IgD-negative memory B cell (primary cell): ENCODE measurements at regions not wholly inside any gene's neighbourhood (a gene's known extent, or its start where the extent isn't known, plus 50 kb on each side); places are given as distances from the start of the nearest gene placed in this dataset.

Experiments used
- H3K27ac Mint-ChIP-seq, 3 donors: one replicate each; pipeline ENCODE4 v1.8.0; 2020 to 2022; ENCODE audit warnings: mild to moderate bottlenecking in 3 of 3, mixed read lengths in 3 of 3, moderate library complexity in 1 of 3
- H3K27me3 Mint-ChIP-seq: one replicate; pipeline ENCODE4 v1.8.0; 2021; ENCODE audit warnings: mixed read lengths
- H3K36me3 Mint-ChIP-seq: one replicate; pipeline ENCODE4 v1.8.0; 2020; ENCODE audit warnings: mild to moderate bottlenecking, mixed read lengths
- H3K4me1 Mint-ChIP-seq, 3 donors: one replicate each; pipeline ENCODE4 v1.8.0; 2020 to 2022; ENCODE audit warnings: mixed read lengths in 3 of 3, mild to moderate bottlenecking in 1 of 3
- H3K4me3 Mint-ChIP-seq, 4 donors: one replicate each; pipeline ENCODE4 v1.8.0; 2020 to 2022; ENCODE audit warnings: mild to moderate bottlenecking in 4 of 4, mixed read lengths in 4 of 4, moderate library complexity in 3 of 4
- H3K9me3 Mint-ChIP-seq, 3 donors: one replicate each; pipeline ENCODE4 v1.8.0; 2020 to 2021; ENCODE audit warnings: mixed read lengths in 3 of 3, mild to moderate bottlenecking in 1 of 3

DNA sequence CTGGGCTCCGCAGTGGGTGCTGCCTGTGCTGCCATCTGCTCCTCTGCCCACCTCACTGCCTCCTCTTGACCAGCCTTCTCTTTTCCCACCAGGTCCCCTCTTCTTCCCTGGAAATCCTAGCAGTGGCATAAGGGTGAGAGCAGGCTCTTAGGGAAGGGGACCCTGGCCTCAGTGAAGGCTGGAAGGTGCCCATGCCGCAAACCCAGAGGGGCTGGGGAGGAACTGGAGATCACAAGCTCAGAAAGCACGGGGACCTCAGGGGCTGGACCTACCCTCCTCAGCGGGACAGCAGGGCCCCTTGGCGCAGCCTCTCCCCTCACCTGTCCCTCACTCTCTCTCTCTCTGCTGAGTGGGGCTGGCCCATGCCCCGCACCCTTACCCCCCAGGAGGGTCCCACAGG lies 144.4 kb upstream of the IRX2 start:
- Mint-ChIP-seq H3K4me3 (no peak overlapping the region), H3K27me3 (no peaks in the 10 kb centered on the region), H3K36me3 (no peaks in the 10 kb centered on the region), H3K4me1 (no peaks in the 10 kb centered on the region), H3K9me3 (peaks cover 2 to 6% (median 4%) of the 10 kb centered on the region in 3 donors), H3K27ac (no peak overlapping the region)

DNA sequence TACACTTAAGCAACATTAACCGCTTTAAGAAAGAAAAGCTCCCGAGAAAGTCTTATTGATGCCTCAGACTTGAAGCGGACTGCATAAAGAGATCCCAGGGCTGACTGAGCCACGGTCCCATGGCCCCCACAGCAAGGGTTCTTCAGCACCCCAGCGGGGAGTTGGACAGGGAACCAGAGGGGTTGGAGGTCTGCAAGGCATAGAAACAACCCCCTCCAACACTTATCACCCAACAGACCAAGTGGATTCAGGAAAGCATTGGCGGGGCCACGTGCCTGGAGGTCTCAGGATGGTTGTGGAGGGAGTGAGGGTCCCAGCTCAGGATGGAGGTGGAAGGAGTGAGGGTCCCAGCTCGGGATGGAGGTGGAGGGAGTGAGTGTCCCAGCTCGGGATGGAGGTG lies 143.7 kb upstream of the IRX2 start:
- H3K4me3 Mint-ChIP-seq = no peak overlapping the region
- H3K9me3 Mint-ChIP-seq = peaks cover 4 to 5% (median 4%) of the 10 kb centered on the region in 3 donors
- no peaks in the 10 kb centered on the region for H3K27me3 Mint-ChIP-seq
- H3K27ac Mint-ChIP-seq = no peak overlapping the region
- no peaks in the 10 kb centered on the region for H3K36me3 Mint-ChIP-seq
- no peaks in the 10 kb centered on the region for H3K4me1 Mint-ChIP-seq

DNA sequence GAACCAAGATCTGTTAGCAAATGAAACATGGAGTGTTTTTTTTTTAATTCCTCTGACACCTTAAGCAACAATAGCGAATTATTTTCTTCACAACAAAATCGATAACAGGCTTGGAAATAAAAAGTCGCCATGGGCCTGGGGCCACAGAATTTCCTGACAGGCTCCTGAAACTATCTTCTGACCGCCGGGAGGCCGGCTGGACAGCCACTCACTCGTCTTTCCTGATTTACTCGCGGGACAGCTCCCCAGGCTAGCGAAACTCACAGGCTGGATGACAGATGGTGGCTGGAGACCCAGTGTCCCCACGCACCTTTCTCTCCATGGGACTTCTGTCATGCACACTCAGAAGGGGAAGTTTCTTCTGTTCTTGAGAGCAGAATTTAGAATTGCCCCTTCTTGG lies 143.3 kb upstream of the IRX2 start:
- no peak overlapping the region for H3K4me3 Mint-ChIP-seq
- H3K9me3 Mint-ChIP-seq = peaks cover 4 to 5% (median 4%) of the 10 kb centered on the region in 3 donors
- H3K4me1 Mint-ChIP-seq = no peaks in the 10 kb centered on the region
- H3K27me3 Mint-ChIP-seq = no peaks in the 10 kb centered on the region
- H3K27ac Mint-ChIP-seq = no peak overlapping the region
- no peaks in the 10 kb centered on the region for H3K36me3 Mint-ChIP-seq

DNA sequence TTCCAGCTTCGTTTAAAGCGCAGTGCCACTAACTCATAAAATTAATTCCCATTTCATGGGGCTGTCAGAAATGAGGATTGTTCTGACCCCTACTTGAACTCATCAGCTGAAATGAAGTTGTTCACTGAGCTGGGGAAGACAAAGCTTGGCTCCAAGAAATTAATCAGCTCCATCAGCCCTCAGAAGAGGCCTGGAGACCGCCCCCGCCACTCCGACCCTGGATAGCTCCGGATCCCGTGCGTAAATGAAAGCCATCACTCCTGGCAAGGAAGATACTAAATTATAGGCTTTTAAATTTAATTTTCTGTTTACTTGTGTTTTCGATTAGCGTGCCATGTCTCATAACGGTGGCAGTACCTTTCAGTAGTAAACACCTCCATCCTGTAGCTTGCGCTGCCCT lies 142.8 kb upstream of the IRX2 start:
- H3K4me1 Mint-ChIP-seq = no peaks in the 10 kb centered on the region
- no peak overlapping the region for H3K27ac Mint-ChIP-seq
- no peaks in the 10 kb centered on the region for H3K27me3 Mint-ChIP-seq
- H3K36me3 Mint-ChIP-seq = no peaks in the 10 kb centered on the region
- H3K4me3 Mint-ChIP-seq = no peak overlapping the region
- peaks cover 4 to 5% (median 4%) of the 10 kb centered on the region in 3 donors for H3K9me3 Mint-ChIP-seq

DNA sequence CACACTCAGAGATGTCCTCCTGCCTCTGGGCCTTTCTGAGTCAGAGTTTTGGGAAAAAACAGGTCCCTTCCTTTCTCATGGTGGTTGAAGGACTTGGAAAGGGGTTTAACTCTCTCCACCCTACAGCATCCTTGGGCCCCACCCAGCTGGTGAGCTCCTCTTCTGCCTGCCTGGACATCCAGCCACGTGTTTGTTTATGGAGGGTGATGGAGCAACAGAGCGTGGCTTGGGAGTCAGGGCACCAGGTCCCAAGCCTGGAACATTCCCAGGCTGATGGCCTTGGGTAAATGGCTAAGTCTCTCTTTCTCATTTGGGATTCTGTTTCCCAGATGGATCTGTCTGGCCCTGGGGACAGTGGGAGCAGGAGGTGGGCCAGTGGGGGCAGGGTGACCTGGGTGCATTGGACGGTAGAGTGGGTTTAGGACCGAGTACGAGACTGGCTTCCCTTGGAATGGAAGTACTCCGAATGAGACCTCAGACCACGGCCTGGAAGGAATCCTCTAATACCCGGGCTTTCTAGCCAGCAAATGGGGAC lies 141.1 kb upstream of the IRX2 start:
- Mint-ChIP-seq H3K27ac (no peak overlapping the region), H3K36me3 (no peaks in the 10 kb centered on the region), H3K9me3 (peaks cover 4 to 5% (median 4%) of the 10 kb centered on the region in 3 donors), H3K27me3 (no peaks in the 10 kb centered on the region), H3K4me3 (no peak overlapping the region), H3K4me1 (no peaks in the 10 kb centered on the region)

DNA sequence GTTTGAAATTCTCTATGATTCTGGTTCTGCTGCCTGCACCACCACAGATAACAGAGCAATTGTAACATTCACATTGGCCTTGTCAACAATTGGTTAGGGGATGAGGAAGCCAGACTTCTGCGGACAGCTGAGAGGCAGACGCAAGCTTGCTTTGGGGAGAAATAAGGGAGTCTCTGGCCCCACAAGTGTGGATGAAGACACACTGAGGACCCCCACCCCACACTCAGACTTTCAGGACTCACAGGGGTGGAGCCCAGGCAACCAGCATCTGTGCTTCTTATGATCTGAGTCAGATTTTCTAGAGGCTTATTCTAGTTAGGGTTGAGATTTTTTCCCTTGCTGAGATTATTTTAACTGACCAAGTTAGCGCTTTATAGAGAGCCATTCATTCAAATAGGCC lies 140.3 kb upstream of the IRX2 start:
- H3K27me3 Mint-ChIP-seq = no peaks in the 10 kb centered on the region
- H3K4me1 Mint-ChIP-seq = no peaks in the 10 kb centered on the region
- H3K9me3 Mint-ChIP-seq = peaks cover 4% of the 10 kb centered on the region in 3 donors
- no peak overlapping the region for H3K4me3 Mint-ChIP-seq
- H3K36me3 Mint-ChIP-seq = no peaks in the 10 kb centered on the region
- H3K27ac Mint-ChIP-seq = no peak overlapping the region

DNA sequence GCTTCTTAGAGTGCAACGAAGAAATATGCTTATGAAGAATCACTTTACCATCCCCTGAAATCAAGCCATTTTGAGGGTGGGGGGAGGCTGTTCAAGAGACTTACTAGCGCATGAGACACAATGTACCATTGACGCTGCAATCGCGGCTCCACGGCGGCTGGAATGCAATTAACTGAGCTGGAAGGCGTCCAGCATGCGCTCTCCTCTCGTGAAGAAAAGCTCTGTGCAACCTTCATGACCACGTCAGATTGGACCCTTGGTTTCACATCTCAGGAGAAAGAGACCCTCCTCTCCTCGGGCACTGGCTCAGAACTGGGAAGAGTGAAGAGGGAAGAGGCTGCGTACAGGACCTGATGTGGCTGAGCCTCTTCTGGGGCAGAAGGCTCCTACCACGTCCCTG lies 138.5 kb upstream of the IRX2 start:
- H3K36me3 Mint-ChIP-seq = no peaks in the 10 kb centered on the region
- H3K9me3 Mint-ChIP-seq = peaks cover 1 to 4% (median 4%) of the 10 kb centered on the region in 3 donors
- no peaks in the 10 kb centered on the region for H3K27me3 Mint-ChIP-seq
- no peaks in the 10 kb centered on the region for H3K4me1 Mint-ChIP-seq
- no peak overlapping the region for H3K27ac Mint-ChIP-seq
- no peak overlapping the region for H3K4me3 Mint-ChIP-seq

DNA sequence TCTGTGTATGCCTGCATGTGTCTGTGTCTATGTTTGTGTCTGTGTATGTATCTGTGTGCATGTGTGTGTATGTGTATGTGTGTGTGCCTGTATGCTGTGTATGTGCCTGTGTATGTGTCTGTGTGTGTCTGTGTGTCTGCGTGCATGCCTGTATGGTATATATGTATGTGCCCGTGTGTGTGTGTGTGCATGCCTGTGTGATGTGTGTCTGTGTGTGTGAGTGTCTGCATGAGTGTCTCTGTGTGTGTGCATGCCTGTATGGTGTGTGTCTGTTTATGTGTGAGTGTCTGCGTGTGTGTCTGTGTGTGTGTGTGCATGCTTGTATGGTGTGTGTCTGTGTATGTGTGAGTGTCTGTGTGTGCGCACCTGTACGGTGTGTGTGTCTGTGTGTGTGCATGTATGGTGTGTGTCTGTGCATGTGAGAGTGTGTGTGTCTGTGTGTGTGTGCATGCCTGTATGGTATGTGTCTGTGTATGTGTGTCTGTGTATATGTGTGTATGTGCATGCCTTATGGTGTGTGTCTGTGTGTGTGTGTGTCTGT lies 137.1 kb upstream of the IRX2 start:
- Mint-ChIP-seq H3K9me3 (peaks cover 4 to 7% (median 6%) of the 10 kb centered on the region in 3 donors), H3K27me3 (no peaks in the 10 kb centered on the region), H3K27ac (no peak overlapping the region), H3K4me3 (no peak overlapping the region), H3K36me3 (no peaks in the 10 kb centered on the region), H3K4me1 (no peaks in the 10 kb centered on the region)

DNA sequence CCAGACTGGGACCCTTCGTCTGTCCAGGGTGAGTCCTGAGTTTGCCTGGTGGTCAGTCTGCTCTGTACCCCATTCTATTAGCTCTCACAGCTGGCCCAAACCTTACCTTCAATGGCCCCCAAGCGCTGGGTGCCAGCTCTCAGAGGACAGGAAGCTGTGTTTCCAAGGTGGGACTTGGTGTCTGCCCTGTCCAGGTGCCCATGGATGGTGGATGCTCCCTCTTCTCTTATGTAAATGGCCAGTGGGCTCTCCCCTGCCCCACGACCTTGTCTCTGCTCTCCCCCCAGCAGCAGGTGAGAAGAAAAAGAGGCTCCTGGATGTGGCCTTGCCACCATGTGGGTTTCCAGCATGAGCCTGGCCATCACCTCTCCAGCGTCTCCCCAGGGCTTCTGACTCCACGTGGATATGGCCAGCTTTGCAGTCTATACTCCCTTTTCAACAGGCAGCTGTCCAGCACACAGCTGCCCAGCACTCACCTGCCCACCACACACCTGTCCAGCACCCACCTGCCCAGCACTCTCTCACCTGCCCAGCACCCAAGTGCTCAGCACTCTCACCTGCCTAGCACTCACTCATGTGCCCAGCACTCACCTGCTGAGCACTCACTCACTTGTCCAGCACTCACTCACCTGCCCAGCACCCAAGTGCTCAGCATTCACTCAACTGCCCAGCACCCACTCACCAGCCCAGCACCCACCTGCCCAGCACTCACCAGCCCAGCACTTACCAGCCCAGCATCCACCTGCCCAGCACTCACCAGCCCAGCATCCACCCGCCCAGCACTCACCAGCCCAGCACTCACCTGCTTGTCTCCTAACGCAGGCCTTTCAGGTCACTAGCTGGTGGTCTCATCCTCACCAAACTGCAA lies 136.2 kb upstream of the IRX2 start:
- H3K9me3 Mint-ChIP-seq = peaks cover 4 to 14% (median 9%) of the 10 kb centered on the region in 3 donors
- H3K27ac Mint-ChIP-seq = no peak overlapping the region
- no peaks in the 10 kb centered on the region for H3K36me3 Mint-ChIP-seq
- peaks cover 0 to 1% (median 0%) of the 10 kb centered on the region in 3 donors for H3K4me1 Mint-ChIP-seq
- H3K4me3 Mint-ChIP-seq = no peak overlapping the region
- H3K27me3 Mint-ChIP-seq = no peaks in the 10 kb centered on the region

DNA sequence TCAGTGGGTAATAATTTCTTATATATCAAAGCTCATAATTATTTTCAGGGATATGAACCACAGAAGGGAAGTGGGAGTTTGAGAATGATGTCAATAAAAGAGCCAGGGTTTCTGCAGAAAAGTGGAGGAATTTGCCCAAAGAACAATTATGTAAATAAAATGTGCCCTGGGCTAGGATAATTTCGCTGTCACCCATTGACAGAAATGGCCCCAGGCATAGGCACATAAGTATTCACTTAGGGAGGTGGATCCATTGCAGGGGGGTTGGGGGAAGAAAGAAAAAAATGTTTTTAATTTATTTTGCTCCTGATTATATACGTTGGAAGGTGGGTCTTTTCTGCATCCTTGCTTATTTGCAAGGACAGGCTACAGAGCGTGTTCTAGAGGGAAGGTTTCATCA lies 135.1 kb upstream of the IRX2 start:
- no peak overlapping the region for H3K4me3 Mint-ChIP-seq
- H3K27ac Mint-ChIP-seq = no peak overlapping the region
- H3K9me3 Mint-ChIP-seq = peaks cover under 1 to 15% (median 9%) of the 10 kb centered on the region in 3 donors
- peaks cover 2% of the 10 kb centered on the region for H3K36me3 Mint-ChIP-seq
- H3K4me1 Mint-ChIP-seq = peaks cover 0 to 1% (median 0%) of the 10 kb centered on the region in 3 donors
- no peaks in the 10 kb centered on the region for H3K27me3 Mint-ChIP-seq

DNA sequence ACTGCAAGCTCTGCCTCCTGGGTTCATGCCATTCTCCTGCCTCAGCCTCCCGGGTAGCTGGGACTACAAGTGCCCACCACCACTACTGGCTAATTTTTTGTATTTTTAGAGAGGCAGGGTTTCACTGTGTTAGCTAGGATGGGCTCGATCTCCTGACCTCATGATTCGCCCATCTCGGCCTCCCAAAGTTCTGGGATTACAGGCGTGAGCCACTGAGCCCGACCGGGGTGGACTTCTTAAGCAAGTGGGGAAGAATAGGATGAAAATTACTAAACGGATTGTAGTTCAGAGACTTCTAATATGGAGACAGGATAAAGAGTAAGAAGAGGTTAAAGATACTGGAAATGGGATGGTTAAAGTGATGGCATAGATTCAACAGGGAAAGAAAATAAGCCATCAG lies 132.3 kb upstream of the IRX2 start:
- Mint-ChIP-seq H3K36me3 (peaks cover 2% of the 10 kb centered on the region), H3K27me3 (no peaks in the 10 kb centered on the region), H3K9me3 (peaks cover 5 to 32% (median 8%) of the 10 kb centered on the region in 3 donors), H3K4me3 (no peak overlapping the region), H3K27ac (no peak overlapping the region), H3K4me1 (peaks cover 0 to 1% (median 0%) of the 10 kb centered on the region in 3 donors)

DNA sequence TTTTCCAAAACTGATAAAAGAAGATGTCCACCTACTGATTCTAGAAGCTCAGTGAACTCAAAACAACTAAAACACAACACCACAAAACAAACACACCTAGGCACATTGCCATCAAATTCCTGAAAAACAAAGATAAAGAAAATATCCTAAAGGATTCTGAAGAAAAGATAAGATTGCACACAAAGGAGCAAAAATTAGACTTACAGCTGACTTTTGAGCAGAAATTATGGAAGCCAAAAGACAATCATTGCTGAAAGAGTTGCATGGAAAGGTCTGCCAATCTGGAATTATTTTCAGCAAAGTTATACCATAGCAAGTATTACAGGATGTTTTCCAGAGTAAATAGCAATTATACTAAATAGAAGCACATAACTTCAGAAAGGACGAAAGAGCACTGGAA lies 128.2 kb upstream of the IRX2 start:
- H3K4me3 Mint-ChIP-seq = no peak overlapping the region
- H3K9me3 Mint-ChIP-seq = peaks cover 5 to 32% (median 8%) of the 10 kb centered on the region in 3 donors
- peaks cover 0 to 1% (median 0%) of the 10 kb centered on the region in 3 donors for H3K4me1 Mint-ChIP-seq
- H3K36me3 Mint-ChIP-seq = peaks cover 2% of the 10 kb centered on the region
- H3K27ac Mint-ChIP-seq = no peak overlapping the region
- H3K27me3 Mint-ChIP-seq = no peaks in the 10 kb centered on the region

DNA sequence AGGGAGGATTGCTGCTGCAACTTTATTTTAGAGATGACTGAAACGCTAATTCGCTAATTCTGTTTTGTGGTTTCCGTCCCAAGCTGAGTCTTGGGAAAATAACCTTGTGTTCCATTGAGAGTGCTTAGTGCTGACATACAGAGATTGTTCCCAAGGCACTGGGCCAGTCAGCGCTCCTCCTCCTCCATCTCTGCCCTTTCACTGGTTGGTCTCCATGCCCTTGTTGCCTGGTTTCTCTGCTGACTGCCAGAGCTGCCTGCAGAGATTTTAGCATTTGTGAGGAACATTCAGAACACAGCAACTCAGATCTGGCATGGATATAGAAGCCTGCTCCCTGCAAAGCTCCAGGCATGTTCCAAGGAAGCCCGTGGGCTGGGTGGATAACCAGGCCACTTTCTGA lies 126.0 kb upstream of the IRX2 start:
- Mint-ChIP-seq H3K9me3 (peaks cover 4 to 22% (median 5%) of the 10 kb centered on the region in 3 donors), H3K4me3 (no peak overlapping the region), H3K36me3 (peaks cover 2% of the 10 kb centered on the region), H3K27me3 (no peaks in the 10 kb centered on the region), H3K4me1 (no peaks in the 10 kb centered on the region), H3K27ac (no peak overlapping the region)

DNA sequence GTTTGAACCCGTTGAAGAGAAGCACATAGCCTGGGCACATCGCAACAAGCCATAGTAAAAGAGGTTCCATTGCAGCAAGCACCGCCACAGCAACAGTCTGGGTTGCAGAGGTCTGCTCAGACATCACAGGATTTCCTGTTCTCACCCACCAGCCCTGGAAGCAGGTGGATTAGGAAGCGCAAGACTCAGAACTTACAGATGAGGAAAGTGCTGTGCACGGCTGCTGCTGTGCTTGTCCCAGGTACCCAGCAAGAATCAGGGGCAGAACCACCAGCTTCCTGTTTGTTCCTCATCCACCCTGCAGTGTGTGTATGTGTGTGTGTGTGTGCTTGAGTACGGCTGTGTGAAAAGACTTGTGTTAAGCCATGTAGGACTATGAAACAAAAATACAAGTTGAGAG lies 124.7 kb upstream of the IRX2 start:
- peaks cover 4 to 26% (median 5%) of the 10 kb centered on the region in 3 donors for H3K9me3 Mint-ChIP-seq
- no peaks in the 10 kb centered on the region for H3K4me1 Mint-ChIP-seq
- no peak overlapping the region for H3K4me3 Mint-ChIP-seq
- no peaks in the 10 kb centered on the region for H3K36me3 Mint-ChIP-seq
- H3K27me3 Mint-ChIP-seq = no peaks in the 10 kb centered on the region
- no peak overlapping the region for H3K27ac Mint-ChIP-seq

DNA sequence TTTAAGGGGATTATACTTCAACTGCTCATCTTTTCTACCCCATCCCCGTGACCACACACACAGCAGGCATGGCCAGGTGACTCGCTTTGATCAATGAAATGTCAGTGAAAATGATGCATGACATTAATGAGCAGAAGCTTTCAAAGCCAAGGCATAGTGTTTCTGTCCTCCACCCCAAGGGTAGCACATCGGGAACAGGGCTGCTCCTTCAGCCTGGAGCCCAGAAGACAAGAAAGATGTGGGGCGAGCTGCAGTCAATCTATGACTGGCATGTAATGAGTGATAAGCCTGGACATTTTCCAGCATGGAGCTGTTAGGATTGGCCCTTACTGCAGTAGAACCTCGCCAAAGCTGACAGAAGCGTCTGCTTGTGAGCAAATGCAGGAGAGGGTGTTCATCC lies 122.6 kb upstream of the IRX2 start:
- H3K4me3 Mint-ChIP-seq = no peak overlapping the region
- no peaks in the 10 kb centered on the region for H3K27me3 Mint-ChIP-seq
- no peaks in the 10 kb centered on the region for H3K36me3 Mint-ChIP-seq
- H3K9me3 Mint-ChIP-seq = peaks cover 0 to 16% (median 3%) of the 10 kb centered on the region in 3 donors
- H3K27ac Mint-ChIP-seq = no peak overlapping the region
- no peaks in the 10 kb centered on the region for H3K4me1 Mint-ChIP-seq

DNA sequence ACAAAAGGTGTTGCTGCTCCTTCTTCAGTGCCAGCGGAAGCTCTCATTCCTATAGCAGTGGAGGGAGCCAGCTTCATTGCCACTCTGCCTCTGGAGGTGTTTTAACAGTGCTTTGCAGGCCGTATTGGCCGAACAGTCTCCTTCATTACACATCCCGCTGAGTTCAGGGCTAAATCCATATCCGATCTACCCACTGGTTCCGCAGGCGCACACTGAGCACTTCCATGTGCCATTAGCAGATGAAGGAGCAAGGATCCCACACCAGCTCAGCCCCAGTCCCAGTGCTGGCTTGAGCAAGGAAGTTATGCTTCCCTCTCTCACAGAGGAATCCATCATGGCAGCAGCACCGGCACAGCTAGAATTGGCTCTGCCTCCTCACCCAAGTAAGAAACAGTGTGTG lies 121.2 kb upstream of the IRX2 start:
- H3K27ac Mint-ChIP-seq = no peak overlapping the region
- no peaks in the 10 kb centered on the region for H3K36me3 Mint-ChIP-seq
- no peaks in the 10 kb centered on the region for H3K4me1 Mint-ChIP-seq

More for the DNA sequence above, 121.2 kb upstream of the IRX2 start:
- Mint-ChIP-seq H3K27me3 (no peaks in the 10 kb centered on the region), H3K4me3 (no peak overlapping the region), H3K9me3 (peaks cover 0 to 16% (median 1%) of the 10 kb centered on the region in 3 donors)
